Dermis microvascular lymphatic vessel endothelial cell (primary cell): ENCODE measurements at regions not wholly inside any gene's neighbourhood (a gene's known extent, or its start where the extent isn't known, plus 50 kb on each side); places are given as distances from the start of the nearest gene placed in this dataset.
A peak's percentile ranks its signal among the peaks of the same experiment; 100 is the strongest.

Experiments used
- DNase-seq, 2 donors: peaks; one replicate each; pipeline versions ENCODE4 v3.0.0 to v3.0.0-alpha.2; 2010; ENCODE audit warnings: low read depth in 2 of 2

DNA sequence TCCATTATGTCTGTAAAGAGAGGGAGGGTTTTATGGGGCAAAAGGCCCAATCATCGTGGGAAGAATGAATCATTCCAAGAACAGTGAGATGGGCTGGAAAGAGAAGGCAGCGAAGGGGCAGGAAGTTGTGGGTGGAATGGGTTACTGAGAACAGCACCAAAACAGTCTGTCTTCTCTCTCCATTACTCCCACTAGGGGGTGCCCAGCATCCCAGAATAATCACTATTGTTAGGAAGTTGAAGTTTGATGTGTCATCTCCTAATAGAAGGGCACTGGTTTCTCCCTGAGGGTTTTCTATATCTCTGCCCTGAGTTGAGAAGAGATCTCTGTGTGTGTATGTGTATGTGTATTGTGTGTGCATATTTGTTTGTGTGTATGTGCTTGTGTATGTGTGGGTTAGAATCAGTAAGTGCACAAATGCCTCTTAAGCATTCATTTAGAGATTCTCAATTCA, 76.6 kb upstream of the MAP4K3 start:
- peak; percentile 71 to 96 for DNase-seq

DNA sequence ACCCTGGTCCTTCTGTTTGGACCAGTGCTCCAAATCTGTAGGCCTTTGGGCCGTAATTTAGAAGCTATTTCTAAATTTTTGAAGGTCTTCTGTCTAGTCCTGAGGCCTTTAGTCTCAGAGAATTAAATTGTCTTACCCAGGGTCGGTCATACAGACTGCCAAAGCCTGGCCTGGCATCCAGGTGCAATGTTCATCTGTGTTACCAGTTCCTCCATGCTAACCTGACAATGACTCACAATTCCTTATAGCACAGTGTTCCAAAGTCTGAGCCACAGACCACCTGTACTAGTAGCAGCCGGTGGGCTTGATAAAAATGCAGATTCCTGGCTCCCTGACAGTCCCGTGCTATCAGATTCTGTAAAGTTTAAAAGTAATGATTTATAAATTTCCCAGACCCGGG, 77.7 kb upstream of the MAP4K3 start:
- no peak for DNase-seq

DNA sequence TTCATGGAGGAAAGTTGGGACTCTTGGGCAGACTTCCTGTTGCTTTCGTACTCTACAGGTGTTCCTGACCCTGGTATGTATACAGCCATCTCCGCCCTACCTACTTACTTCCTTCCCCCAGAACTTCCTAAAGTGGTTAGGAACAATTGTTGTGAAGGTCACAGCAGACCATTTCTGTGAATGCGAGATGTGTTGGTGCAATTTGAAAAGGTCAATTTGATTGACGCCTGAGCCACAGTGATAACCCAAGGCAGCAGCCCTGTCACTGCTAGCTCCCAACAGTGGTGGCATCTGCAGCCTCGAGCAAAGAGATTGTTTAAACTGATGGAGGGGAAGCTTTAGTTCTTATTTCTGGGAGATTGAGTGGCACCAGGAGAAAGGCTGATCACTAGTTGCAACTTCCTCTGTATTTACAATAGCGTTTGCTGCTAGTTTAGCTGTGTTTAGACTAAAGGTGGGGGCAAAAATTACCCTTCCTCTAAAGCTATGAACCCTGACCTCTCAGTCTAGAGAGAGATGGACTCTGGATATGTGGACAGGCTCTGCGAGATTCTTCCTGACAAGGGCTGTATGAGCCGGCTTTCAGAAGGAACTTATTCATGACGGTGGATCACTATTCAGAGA, 78.3 kb upstream of the MAP4K3 start:
- DNase-seq = peak; percentile 31 to 51

DNA sequence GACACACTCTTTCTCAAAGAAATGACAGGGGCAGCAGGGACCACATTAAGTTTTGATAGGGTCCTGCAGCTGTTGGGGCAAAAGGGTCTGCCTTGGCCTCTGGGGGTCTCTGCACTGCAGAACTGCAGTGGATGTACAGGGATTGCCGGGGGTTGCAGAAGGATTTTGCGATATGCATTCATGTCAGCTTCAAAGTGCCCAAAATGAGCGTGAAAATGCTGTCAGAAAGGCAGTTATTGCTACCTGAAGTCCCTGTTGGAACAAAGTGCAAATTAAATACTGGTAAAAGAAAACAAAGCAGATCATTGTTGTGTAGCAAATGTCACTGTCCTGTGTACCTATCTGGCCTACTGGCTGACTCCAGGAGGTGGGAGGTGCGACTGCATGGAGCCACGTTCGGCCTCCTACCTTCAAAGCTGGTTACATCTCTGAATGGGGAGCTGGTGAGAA, 78.8 kb upstream of the MAP4K3 start:
- DNase-seq = no peak

DNA sequence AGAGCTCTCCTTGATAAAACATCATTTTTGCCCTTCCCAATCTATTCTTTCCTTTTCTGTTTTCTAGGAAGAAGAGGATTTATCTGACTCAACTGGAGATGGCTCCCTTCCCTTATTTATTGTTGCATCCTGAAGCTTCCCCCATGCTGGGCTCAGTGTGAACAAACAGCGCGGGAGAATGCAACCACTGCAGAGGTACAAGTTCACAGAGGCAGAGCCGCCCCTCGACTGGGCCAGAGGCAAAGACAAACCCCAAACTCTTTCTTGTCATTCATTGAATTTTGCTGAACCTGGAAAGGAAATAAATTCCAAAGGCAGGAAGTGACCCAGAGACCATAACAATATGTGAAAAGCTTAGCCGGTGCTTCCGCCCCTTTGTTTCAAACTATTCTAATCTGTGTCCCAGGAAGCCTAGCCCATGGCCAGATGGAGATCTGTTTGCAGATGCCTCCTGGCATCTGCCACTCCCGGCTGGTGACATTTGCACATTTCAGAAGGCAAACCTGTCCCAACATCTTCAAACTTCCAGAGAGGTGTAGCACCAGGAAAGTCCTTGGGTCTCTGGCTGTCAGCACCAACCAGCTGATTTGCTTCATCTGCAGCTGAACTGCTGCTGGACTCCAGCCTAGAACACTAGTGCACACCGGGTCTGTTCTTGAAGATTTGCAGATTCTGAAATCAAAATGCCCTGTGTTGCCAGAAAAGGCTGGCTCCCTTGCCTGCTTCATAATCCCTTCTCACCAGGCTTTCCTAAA, 79.4 kb upstream of the MAP4K3 start:
- DNase-seq = peak; percentile 59 to 86

DNA sequence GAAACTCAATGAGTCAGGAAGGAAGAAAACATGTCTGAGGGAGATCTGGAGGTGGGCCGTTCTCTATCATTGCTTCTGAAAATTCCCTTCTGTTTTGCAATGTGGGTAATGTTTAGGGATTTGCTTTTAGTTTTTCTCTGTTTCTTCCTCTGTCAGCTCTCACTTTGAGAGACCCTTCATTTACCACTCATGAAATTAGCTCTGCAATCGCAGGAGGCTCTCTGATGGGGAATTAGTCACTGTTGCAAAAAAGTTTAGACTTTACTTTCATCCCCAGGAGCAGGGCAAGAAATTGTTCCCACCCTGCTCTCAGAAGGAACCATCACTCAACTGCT, 80.0 kb upstream of the MAP4K3 start:
- no peak for DNase-seq

DNA sequence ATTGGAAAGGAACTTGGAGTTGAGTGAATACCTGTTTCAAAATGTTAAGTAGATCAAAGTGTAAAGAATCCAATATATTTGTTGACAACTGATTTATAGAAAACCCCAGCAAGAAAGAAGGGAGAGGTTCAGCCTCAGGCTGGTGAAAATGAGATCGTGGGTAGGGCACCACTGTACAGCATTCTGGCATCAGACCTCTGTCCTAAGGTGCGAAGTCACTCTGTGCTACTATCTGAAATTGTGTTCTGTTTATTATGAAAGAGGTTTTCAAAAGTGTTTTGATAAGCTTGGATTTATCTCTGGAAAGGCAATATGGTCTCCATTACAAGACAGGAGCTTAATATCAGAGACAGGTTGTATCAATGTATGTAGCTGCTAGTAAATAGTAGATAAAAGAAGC, 80.5 kb upstream of the MAP4K3 start:
- no peak for DNase-seq

DNA sequence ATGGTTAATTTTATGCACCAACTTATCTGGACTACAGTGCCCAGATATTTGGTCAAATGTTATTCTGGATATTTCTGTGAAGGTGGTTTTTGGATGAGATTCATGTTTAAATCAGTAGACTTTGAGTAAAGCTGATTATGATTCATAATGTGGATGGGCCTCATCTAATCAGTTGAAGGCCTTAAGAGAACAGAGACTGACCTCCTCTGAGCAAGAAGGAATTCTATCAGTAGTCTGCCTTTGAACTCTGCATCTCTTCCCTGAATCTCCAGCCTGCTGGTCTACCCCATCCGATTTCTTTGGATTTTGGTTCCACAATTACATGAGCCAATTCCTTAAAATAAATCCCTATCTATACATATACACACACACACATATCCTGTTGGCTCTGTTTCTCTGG, 82.8 kb upstream of the MAP4K3 start:
- DNase-seq = no peak

DNA sequence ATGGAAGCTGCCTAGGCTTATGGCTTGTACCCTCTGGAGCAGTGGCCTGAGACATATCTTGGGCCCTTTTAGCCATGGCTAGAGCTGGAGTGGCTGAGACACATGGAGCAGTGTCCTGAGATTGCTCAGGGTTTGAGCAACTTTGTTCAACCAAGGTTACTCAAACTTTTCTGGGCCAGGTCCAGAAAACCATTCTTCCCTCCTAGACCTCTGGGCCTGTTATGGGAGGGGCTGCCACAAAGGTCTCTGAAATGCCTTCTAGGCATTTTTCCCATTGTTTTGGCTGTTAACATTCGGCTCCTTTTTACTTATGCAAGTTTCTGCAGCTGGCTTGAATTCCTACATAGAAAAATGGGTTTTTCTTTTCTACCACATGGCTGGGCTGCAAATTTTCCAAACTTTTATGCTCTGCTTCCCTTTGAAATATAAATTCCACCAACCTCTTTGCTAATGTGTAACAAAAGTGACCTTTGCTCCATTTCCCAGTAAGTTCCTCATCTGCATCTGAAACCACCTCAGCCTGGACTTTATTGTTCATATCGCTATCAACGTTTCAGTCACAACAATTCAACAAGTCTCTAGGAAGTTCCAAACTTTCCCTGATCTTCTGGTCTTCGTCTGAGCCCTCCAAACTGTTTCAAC, 84.9 kb upstream of the MAP4K3 start:
- DNase-seq = no peak

DNA sequence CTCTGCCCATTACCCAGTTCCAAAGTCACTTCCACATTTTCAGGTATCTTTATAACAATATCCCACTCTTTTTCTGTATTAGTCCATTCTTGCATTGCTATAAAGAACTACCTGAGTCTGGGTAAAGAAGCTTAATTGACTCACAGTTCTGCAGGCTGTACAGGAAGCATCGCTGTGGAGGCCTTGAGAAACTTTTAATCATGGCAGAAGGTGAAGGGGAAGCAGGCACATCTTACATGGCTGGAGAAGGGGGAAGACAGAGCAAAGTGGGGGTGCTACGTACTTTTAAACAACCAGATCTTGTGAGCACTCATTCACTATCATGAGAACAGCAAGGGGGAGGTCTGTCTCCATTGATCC, 85.4 kb upstream of the MAP4K3 start:
- no peak for DNase-seq

DNA sequence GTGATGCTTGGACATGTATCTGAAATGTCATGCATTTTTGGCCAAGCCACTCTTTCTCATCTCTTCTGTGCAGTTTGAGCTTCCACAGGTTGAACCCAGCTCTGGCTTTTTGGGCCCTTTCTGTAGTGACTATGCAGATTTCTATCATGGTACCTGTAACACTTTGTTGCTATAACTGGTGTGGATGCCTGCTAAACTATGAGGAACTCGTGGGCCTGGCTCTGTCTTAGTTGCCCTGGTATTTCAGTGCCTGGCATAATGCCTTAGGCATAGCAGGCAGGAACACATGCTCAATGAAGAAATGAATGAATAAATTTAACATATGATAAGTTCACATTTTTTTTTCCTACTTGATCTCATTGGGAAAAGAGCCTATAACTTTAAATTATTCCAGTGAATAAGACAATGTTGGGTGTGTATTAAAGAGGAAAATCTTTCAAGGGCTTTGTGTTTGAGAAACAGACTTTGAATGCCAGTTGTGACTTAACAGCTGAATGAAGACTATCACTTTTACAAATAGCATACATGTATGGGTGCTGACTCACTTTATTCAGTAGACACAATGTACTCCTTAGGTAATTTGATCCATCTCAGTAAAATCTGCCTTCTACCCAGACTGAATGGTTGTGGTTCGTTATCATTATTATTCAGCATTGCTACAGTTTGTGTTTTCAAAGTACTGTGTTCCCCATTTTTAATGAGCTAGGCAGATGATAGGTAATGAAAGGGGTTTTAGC, 86.4 kb upstream of the MAP4K3 start:
- DNase-seq = peak in 1 of 2 donors; percentile 67

DNA sequence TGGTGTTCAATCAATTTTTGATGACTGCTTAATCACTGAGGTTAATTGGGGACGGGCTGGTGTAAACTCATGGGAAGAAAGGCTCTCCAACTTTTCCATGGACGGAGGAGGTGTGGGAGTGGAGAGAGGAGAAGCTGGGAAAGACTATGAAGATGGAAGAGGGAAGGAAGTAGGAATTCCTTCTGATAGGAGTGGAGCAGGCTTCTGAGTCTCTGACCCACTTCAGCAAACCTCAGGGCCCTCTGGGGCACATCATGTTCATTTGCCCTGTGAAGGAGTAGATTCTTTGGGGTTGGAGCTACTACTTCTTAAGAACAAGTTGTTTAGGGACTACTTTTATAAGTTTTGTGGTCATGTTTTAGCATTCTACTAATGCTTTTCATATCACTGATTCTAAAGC, 87.0 kb upstream of the MAP4K3 start:
- DNase-seq = no peak

DNA sequence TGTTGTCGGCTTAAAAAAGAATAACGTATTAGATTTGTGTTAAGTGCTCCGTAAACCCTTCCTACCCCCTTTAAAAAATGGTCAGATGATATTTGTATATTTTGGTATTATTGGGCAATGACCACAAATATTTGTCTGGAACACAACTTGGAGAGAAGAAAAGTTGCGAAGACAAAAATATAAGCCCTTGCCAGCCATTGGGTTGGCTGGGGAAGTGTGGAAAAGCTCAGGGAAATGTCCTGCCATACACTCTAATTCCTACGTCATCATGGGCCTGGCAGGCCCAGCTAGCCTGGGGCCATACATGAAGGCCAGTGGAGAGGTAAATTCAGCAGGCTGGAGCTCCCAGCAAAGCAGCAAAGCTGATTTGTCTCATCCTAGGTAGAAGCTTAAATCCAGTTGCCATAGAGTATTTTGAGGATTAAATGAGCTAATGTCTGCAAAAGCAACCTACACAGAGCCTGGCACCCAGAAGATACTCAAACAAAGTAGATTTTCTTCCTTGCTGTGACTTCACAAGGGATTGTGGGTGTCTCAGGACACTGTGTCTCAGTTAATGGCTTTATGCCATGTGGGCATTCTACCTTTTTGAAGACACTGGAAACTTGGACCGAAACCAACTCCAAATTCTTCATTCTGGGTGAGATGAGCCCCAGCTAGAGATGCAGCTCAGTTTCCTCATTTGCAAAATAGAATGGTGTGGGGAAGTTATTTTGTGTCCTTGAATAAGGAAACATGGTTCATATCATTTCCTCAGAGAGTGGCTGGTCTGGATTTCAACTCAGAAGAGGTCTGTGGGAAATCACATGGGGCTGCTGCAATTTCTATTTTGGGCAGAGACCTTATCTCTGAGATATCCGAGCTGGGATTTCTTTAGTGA, 87.9 kb upstream of the MAP4K3 start:
- no peak for DNase-seq

DNA sequence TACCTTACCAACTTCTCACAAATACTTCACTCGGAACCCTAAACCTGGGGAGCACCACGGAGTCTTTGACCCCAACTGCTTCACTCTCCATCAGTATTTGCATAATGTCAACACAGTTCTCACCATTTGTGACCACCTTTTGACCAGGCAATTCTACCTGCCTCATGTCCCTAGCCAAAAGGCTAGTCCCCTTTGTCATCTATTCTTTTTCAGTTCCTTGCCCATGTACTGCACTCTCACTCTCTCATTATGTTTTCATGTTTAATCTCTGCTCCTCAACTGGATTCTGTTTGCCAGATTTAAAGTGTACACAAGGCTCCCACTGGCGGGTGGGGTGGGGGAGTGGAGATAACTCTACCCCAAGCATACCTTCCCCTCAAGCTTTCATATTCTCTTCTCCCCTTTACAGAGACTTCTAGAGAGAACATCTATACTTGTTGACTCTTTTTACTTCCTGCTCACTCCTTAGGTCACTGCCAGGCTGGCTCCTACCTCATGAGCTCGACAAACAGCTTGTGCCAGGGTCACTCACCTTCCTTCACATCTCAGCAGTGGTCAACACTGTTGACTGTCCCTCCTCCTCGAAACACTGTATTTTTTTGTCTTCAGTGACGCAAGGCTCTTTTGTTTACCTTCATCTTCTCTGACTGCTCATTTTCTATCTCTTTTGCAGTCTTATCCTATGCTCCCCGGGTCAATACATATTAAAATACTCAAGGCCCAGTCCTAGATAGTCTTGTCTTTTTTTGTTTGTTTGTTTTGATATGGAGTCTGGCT, 88.7 kb upstream of the MAP4K3 start:
- no peak for DNase-seq

DNA sequence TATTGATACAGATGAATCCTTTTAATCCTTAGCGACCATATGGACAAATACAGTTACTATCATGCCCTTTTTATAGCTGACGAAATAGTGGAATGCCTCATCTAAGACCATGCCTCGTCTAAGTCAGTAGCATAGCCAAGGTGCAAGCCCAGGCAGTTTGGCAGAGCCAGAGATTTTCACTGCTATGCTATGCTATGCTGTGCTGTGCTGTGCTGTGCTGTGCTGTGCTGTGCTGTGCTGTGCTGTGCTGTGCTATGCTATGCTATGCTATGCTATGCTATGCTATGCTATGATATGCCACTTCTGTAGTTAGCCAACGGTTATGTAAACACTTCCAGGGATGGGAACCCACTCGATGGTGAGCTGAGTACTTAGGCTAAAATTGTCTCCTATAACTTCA, 91.6 kb upstream of the MAP4K3 start:
- DNase-seq = no peak

DNA sequence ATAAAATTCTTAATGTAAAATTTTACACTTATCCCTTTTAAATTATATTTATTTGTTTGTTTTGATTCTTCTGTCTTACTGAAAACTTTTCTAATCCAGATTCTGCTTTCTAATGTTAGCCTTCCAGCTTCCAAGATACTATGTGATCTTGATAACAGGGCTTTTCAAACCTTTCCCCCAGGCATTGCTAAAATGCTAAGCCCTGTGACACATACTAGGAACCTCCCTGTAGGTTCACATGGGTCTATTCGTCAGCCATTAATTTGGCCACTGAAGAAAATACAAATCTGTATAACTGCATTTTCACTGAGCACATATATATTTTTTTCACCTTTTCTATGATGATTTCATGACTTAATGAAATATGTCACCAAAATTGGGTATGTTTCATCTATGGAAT, 92.8 kb upstream of the MAP4K3 start:
- DNase-seq = no peak

DNA sequence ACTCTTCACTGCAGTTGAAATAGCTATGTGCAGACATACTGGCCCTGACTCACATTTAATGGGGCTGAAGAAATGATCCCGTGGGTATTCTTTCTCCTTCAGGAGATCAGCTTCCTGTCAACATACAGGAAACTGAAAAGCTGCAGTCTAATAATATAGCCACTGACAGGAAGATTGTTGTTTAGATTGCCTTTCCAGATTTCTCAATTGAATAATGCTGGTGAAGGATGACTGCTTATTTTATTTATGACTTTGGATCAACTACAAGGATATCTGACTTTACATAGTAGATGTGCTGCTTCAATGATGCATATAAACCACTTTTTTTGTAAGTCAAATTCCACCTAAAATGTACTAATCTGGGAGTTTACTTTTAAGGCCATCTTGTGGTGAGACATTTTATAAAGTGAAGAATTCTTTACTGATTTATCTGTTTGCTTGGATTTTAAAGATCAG, 93.4 kb upstream of the MAP4K3 start:
- peak in 1 of 2 donors; percentile 82 for DNase-seq

DNA sequence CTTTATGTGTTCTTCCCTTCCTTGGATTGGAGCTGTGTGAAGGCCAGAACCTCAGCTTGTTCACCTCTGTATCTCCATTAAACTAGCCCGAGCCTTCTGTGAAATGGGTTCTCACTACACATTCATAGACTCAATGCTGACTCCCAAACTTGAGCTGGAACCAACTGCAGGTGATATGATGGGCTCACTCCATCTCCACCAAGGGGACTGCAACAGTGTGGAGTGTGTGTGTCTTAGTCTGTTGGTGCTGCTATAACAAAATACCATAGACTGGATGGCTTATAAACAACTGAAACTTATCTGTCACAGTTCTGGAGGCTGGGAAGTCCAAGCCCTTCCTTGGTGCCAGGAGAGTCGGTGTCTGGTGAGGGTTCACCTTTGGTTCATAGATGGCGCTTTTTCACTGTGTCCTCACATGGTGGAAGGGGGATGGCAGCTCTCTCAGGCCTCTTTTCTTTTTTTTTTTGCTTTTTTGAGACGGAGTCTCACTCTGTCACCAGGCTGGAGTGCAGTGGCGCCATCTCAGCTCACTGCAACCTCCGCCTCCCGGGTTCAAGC, 94.2 kb upstream of the MAP4K3 start:
- no peak for DNase-seq

DNA sequence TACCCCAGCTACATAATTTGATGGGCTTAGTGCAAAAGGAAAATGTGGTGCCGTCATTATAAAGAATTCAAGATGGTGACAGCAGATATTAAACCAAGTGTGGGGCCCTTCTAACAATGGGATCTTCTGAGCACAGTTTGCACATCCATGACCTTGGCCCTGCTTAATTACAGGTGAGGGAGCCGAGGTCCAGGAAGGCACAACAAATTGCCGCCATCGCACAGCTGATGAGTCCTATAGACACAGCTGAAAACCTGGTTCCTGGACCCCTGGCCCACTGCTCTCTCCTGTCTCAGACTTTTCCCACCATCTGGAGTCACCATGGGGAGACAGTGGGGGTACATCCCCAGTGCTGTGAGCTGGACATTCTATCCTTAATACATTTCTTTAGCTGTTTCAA, 95.8 kb upstream of the MAP4K3 start:
- no peak for DNase-seq

DNA sequence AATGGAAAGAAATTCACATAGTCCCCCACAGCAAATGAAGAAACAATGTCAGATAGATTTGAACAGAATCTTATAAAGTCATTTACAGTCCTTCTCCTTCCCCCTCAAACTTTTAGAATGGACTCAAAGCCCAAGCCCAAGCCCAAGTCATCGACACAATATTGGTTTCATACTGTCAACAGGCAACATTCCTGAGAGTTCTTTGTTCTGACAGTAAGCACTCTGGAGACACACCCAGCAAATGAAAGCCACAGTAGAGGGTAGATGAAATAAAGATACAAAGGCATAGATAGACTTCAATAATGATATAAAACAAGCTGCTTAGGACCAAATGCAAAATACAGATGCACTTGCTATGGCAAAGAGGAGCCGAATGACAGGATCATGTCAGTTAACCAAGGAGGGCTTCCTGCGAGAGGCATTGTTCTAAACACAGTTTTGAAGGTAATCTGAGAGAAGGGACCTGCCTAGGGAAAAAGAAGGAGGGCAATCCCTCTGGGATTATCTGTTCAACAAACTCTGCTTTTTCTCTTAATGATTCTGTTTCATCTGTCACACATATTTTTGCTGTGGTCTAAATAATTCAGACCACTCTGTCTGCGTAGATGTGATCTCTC, 97.1 kb upstream of the MAP4K3 start:
- DNase-seq = no peak
